SU-DHL-6 (cell line): ENCODE measurements at regions not wholly inside any gene's neighbourhood (a gene's known extent, or its start where the extent isn't known, plus 50 kb on each side); places are given as distances from the start of the nearest gene placed in this dataset.

Source experiments
- EZH2phosphoT487 ChIP-seq: fragments of 200-600 bp; sonication (generic), shearing (Covaris generic); conservative IDR thresholded peaks from 2 replicates; pipeline ENCODE4 v1.6.1; 2018; ENCODE audit warnings: mild to moderate bottlenecking, antibody characterized with exemption, low read length, moderate library complexity, mixed read lengths
- TF ChIP-seq, protein P1 (sequence below): fragments of 200-600 bp; sonication (generic); IDR thresholded peaks from one replicate; pipeline ENCODE4 v1.5.1; 2017; ENCODE audit warnings: antibody characterized with exemption, mild to moderate bottlenecking, low read length, moderate library complexity; ENCODE audit not compliant: insufficient read depth, poor library complexity, severe bottlenecking

GRCh38 chr16:62288990-62289629 lies 252.9 kb upstream of the CDH8 start:
- TF ChIP-seq, protein P1, sequence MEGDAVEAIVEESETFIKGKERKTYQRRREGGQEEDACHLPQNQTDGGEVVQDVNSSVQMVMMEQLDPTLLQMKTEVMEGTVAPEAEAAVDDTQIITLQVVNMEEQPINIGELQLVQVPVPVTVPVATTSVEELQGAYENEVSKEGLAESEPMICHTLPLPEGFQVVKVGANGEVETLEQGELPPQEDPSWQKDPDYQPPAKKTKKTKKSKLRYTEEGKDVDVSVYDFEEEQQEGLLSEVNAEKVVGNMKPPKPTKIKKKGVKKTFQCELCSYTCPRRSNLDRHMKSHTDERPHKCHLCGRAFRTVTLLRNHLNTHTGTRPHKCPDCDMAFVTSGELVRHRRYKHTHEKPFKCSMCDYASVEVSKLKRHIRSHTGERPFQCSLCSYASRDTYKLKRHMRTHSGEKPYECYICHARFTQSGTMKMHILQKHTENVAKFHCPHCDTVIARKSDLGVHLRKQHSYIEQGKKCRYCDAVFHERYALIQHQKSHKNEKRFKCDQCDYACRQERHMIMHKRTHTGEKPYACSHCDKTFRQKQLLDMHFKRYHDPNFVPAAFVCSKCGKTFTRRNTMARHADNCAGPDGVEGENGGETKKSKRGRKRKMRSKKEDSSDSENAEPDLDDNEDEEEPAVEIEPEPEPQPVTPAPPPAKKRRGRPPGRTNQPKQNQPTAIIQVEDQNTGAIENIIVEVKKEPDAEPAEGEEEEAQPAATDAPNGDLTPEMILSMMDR, result no peak
- TF ChIP-seq EZH2phosphoT487, result no peak
